ENCODE measurements at regions not wholly inside any gene's neighbourhood (a gene's known extent, or its start where the extent isn't known, plus 50 kb on each side); places are given as distances from the start of the nearest gene placed in this dataset.
"Not testable (repeated sequence)": the region's sequence is repeated elsewhere in the genome, so short reads cannot be mapped to it uniquely, and the experiment has no call there.

- no peak for DNase-seq
These were observed 1292.6 kb downstream of the BRINP3 start for GRCh38 chr1:189185097-189185496.

- no peak for DNase-seq
These were observed 1284.7 kb downstream of the BRINP3 start for GRCh38 chr1:189192741-189193520.

- DNase-seq, result no peak
These were observed 1271.8 kb downstream of the BRINP3 start for GRCh38 chr1:189205863-189206262.

GRCh38 chr1:189206617-189207016 lies 1271.0 kb downstream of the BRINP3 start:
- DNase-seq, result no peak

- DNase-seq, result no peak
These were observed 1265.9 kb downstream of the BRINP3 start for GRCh38 chr1:189211742-189212141.

- DNase-seq, result no peak
These were observed 1265.1 kb downstream of the BRINP3 start for GRCh38 chr1:189212606-189213005.

GRCh38 chr1:189216886-189217285 lies 1260.8 kb downstream of the BRINP3 start:
- DNase-seq, result no peak

GRCh38 chr1:189217646-189218045 lies 1260.0 kb downstream of the BRINP3 start:
- DNase-seq, result no peak

- no peak for DNase-seq
These were observed 1256.9 kb downstream of the BRINP3 start for GRCh38 chr1:189220750-189221149.

GRCh38 chr1:189225794-189226145 lies 1251.9 kb downstream of the BRINP3 start:
- not testable (repeated sequence) for DNase-seq

- no peak for DNase-seq
These were observed 1250.9 kb downstream of the BRINP3 start for GRCh38 chr1:189226779-189227178.

- no peak for DNase-seq
These were observed 1240.7 kb downstream of the BRINP3 start for GRCh38 chr1:189237008-189237407.

GRCh38 chr1:189253601-189254350 lies 1223.9 kb downstream of the BRINP3 start:
- no peak for DNase-seq

- DNase-seq, result not testable (repeated sequence)
These were observed 1216.5 kb downstream of the BRINP3 start for GRCh38 chr1:189261128-189261527.

- DNase-seq, result no peak
These were observed 1208.7 kb downstream of the BRINP3 start for GRCh38 chr1:189269011-189269410.

- DNase-seq, result no peak
These were observed 1203.4 kb downstream of the BRINP3 start for GRCh38 chr1:189274267-189274666.

- DNase-seq, result no peak
These were observed 1201.9 kb downstream of the BRINP3 start for GRCh38 chr1:189275796-189276195.

GRCh38 chr1:189289346-189289745 lies 1188.3 kb downstream of the BRINP3 start:
- DNase-seq, result no peak

- no peak for DNase-seq
These were observed 1176.4 kb downstream of the BRINP3 start for GRCh38 chr1:189301235-189301634.

GRCh38 chr1:189305279-189305678 lies 1172.4 kb downstream of the BRINP3 start:
- DNase-seq, result no peak

GRCh38 chr1:189311915-189312314 lies 1165.7 kb downstream of the BRINP3 start:
- no peak for DNase-seq

- DNase-seq, result no peak
These were observed 1165.2 kb downstream of the BRINP3 start for GRCh38 chr1:189312499-189312898.

- DNase-seq, result no peak
These were observed 1164.2 kb downstream of the BRINP3 start for GRCh38 chr1:189313488-189313887.

Data from CD4-positive, alpha-beta T cell treated with Interleukin-17A for 4 hours (primary cell).